ENCODE measurements at regions not wholly inside any gene's neighbourhood (a gene's known extent, or its start where the extent isn't known, plus 50 kb on each side); places are given as distances from the start of the nearest gene placed in this dataset.
"Not testable (repeated sequence)": the region's sequence is repeated elsewhere in the genome, so short reads cannot be mapped to it uniquely, and the experiment has no call there.

GRCh38 chr12:42021469-42021868, 123.2 kb downstream of the GXYLT1 start:
- intact Hi-C loops (cut with DNase I; ENCODE audit: low total_unique reads), result no loop called here
- Histone ChIP-seq H3K36me3 (no peaks in the 10 kb centered on the region), H3K4me3 (no peak overlapping the region), H3K27me3 (no peaks in the 10 kb centered on the region), H3K9me3 (no peaks in the 10 kb centered on the region), H3K4me1 (no peaks in the 10 kb centered on the region), H3K27ac (no peak overlapping the region)
- no peak for DNase-seq
- no peak for TF ChIP-seq CTCF (IDR thresholded peaks at IDR 0.05)
- TF ChIP-seq POLR2A (IDR thresholded peaks at IDR 0.05), result no peak

GRCh38 chr12:42020226-42020625, 124.4 kb downstream of the GXYLT1 start:
- no peak for TF ChIP-seq POLR2A (IDR thresholded peaks at IDR 0.05)
- TF ChIP-seq CTCF (IDR thresholded peaks at IDR 0.05), result no peak
- Histone ChIP-seq H3K36me3 (no peaks in the 10 kb centered on the region), H3K4me3 (no peak overlapping the region), H3K9me3 (no peaks in the 10 kb centered on the region), H3K27me3 (no peaks in the 10 kb centered on the region), H3K27ac (no peak overlapping the region), H3K4me1 (no peaks in the 10 kb centered on the region)
- intact Hi-C loops (cut with DNase I; ENCODE audit: low total_unique reads), result no loop called here
- DNase-seq, result no peak

- TF ChIP-seq POLR2A (IDR thresholded peaks at IDR 0.05) (no peak), CTCF (IDR thresholded peaks at IDR 0.05) (no peak)
- no peak overlapping the region for H3K27ac ChIP-seq
- H3K4me1 ChIP-seq, result no peaks in the 10 kb centered on the region
- H3K36me3 ChIP-seq, result no peaks in the 10 kb centered on the region
- H3K9me3 ChIP-seq, result no peaks in the 10 kb centered on the region
- DNase-seq, result no peak
- no peak overlapping the region for H3K4me3 ChIP-seq
- intact Hi-C loops (cut with DNase I; ENCODE audit: low total_unique reads), result no loop called here
- H3K27me3 ChIP-seq, result no peaks in the 10 kb centered on the region
Observed at GRCh38 chr12:42019746-42020145, 124.9 kb downstream of the GXYLT1 start.

- no peak for DNase-seq
Observed at GRCh38 chr12:42017051-42017450, 127.6 kb downstream of the GXYLT1 start.

GRCh38 chr12:42015051-42015461, 129.6 kb downstream of the GXYLT1 start:
- Histone ChIP-seq H3K4me1 (no peaks in the 10 kb centered on the region), H3K4me3 (no peak overlapping the region), H3K36me3 (no peaks in the 10 kb centered on the region), H3K9me3 (no peaks in the 10 kb centered on the region), H3K27me3 (no peaks in the 10 kb centered on the region), H3K27ac (no peak overlapping the region)
- TF ChIP-seq POLR2A (IDR thresholded peaks at IDR 0.05), result no peak
- no peak for TF ChIP-seq CTCF (IDR thresholded peaks at IDR 0.05)
- intact Hi-C loops (cut with DNase I; ENCODE audit: low total_unique reads), result no loop called here
- DNase-seq, result no peak

More at GRCh38 chr12:42017051-42017450, 127.6 kb downstream of the GXYLT1 start:
- intact Hi-C loops (cut with DNase I; ENCODE audit: low total_unique reads), result no loop called here
- Histone ChIP-seq H3K27ac (no peak overlapping the region), H3K4me1 (no peaks in the 10 kb centered on the region), H3K9me3 (no peaks in the 10 kb centered on the region), H3K36me3 (no peaks in the 10 kb centered on the region), H3K4me3 (no peak overlapping the region), H3K27me3 (no peaks in the 10 kb centered on the region)
- no peak for TF ChIP-seq POLR2A (IDR thresholded peaks at IDR 0.05)
- no peak for TF ChIP-seq CTCF (IDR thresholded peaks at IDR 0.05)

- H3K36me3 ChIP-seq; H3K27me3 ChIP-seq; intact Hi-C loops (cut with DNase I; ENCODE audit: low total_unique reads): not testable (repeated sequence)
Observed at GRCh38 chr12:42012501-42012900, 132.2 kb downstream of the GXYLT1 start.

More at GRCh38 chr12:42012501-42012900, 132.2 kb downstream of the GXYLT1 start:
- not testable (repeated sequence) for DNase-seq, H3K9me3 ChIP-seq, H3K27ac ChIP-seq, H3K4me3 ChIP-seq, H3K4me1 ChIP-seq

Data from uterus (tissue), 3 donors.